EL (cell line): ENCODE measurements at regions not wholly inside any gene's neighbourhood (a gene's known extent, or its start where the extent isn't known, plus 50 kb on each side); places are given as distances from the start of the nearest gene placed in this dataset.
"Not testable (repeated sequence)": the region's sequence is repeated elsewhere in the genome, so short reads cannot be mapped to it uniquely, and the experiment has no call there.

Source experiments
- DNase-seq: peaks from one replicate; pipeline ENCODE4 v3.0.0-alpha.2; 2016

- no peak for DNase-seq
Measured at GRCh38 chr21:20883408-20883800, 114.8 kb upstream of the NCAM2 start.

DNA sequence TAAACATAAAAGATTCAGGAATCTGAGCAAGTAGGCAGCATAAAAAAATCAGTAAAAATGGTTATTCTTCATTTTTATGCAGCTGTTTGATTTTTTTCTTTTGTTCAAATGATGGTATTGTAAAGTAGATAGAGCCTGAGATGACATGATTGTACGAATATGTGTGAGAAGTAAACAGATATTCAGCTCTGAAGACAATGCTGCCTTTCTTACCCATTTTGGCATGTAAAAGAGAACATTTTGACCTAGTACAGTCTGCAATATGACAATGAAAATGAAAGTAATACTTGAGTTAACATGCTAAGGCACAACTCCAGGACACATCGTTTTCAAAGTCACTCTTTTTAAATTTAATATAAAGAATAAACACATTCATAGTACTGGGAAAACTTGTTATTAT, 95.7 kb upstream of the NCAM2 start:
- DNase-seq: no peak

GRCh38 chr21:20902998-20903397, 95.2 kb upstream of the NCAM2 start:
- DNase-seq: no peak

- not testable (repeated sequence) for DNase-seq
Measured at GRCh38 chr21:20927555-20927954, 70.7 kb upstream of the NCAM2 start.

- no peak for DNase-seq
Measured at GRCh38 chr21:20942523-20942922, 55.7 kb upstream of the NCAM2 start.

DNA sequence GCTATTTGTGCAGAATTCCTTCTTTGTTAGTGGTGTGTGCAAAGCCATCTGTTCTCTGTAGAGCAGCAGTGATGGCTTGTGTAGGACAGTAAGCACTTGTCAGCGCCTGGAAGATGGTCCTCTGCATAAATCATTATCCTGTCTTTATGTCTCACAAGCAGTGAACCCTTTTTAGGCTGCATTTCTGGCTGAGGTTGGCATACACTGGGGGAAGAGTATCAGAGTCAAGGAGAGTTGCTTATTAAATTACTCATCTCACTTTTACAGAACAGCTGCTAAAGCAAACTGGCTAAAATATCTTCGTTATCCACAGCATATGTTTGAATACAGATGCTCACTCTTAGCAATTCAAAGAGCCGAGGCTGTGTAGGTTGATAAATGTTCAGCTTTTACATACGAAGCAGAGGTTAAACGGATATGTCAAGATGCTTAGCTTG, 54.6 kb upstream of the NCAM2 start:
- no peak for DNase-seq

- no peak for DNase-seq
Measured at GRCh38 chr21:20944139-20944538, 54.1 kb upstream of the NCAM2 start.

DNA sequence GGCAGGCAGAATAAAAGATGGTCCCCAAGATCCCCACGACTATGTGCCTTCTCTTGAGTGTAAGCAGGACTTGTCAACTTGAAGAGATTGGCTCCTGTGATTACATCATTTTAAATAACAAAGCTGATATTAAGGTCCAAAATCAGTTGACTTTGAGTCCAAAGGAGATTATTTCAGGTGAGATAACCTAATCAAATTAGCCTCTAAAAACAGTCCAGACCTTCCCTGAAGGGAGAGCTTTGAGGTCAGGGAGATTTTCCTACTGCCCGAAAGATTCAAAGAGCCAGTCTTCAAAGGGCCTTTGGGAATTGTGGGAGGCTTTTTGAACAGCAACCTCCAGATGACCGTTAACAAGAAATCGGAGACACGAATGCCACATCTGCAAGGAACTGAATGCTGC, 51.5 kb upstream of the NCAM2 start:
- no peak for DNase-seq
